ENCODE measurements at regions not wholly inside any gene's neighbourhood (a gene's known extent, or its start where the extent isn't known, plus 50 kb on each side); places are given as distances from the start of the nearest gene placed in this dataset.

GRCh38 chr21:28587748-28588147 is 404.9 kb downstream of the LTN1 start:
- TF ChIP-seq TEAD4 (IDR thresholded peaks at IDR 0.05): no peak
- TF ChIP-seq EP300 (IDR thresholded peaks at IDR 0.05; ENCODE audit: borderline replicate concordance): no peak
- TF ChIP-seq REST (IDR thresholded peaks at IDR 0.05; ENCODE audit: low read depth): no peak
- TF ChIP-seq USF1 (IDR thresholded peaks at IDR 0.05): no peak
- TF ChIP-seq CEBPB (IDR thresholded peaks at IDR 0.05): no peak

Measured in Ishikawa (cell line).